ENCODE measurements at regions not wholly inside any gene's neighbourhood (a gene's known extent, or its start where the extent isn't known, plus 50 kb on each side); places are given as distances from the start of the nearest gene placed in this dataset.

DNA sequence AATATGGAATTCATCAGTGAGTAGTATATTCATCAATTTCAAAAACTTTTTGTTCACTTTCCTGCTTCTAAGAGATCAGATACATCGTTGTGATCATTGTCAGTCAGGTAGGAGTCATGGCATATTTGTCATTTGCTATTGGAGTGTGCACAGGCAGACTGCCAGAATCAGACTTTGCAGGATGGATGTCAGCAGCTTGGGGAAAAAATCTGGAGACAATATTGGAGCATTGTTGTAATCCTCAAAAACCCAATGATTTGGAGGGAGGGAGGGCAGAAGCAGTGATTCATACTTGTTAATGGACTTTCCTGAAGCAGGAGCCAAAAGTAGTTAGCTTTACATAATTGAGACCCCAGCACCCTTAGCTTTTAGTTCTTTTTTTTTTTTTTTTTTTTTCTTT is 59.6 kb upstream of the DRP2 start:
- peak in 1 of 3 donors; percentile 2 for DNase-seq

DNA sequence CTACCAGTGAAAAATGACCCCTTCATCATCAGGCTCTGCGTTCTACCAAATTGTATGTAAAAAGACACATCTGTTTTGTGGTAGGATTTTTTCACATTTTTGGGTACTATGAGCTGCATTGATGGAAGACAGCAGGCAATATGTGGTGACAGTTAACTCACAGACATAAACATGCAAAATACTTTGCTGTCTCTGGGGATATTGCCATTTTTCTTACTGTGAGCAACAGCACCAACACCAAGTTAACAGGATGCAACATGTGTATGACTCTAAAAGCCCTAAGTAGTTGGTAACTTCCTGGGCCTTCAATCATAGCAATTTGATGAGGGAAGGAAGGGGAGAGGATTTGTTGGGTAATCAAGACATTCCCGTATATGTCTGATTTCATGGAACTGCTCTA is 56.4 kb upstream of the DRP2 start:
- no peak for DNase-seq

DNA sequence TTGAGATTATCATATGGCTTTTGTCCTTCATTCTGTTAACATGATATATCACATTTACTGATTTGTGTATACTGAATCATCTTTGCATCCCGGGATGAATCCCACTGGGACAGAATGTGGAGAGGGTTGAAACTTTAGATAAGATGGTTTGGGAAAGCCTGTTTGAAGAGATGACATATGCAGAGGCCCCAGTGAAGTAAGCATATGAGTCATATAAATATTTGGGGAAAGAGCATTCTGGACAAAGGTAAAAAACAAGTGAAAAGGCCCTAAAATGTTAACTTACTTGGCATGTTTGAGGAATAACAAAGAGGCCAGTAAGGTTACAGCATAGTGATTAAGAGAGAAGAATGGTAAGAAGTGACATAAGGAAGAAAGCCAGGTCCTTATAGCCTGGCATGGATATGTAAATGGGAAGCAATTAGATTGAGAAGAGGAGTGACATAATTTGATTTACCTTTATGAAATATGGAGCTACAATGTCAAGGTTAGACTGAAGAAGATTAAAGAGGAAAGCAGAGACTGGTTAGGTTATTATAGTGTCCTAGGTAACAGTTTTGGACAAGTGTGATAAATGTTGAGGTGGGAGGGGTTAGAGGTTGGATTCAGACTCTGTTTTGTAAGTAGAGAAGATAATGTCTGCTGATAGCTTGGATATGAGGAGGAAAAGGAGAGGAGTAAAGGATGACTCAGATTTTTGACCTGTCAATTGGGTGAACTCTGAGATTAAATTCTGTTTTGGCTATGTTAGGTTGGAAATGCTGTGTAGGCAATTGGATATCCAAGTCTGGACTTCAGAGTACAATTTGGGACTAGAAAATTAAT is 54.6 kb upstream of the DRP2 start:
- DNase-seq: peak in 1 of 3 donors; percentile 7
